ENCODE measurements at regions not wholly inside any gene's neighbourhood (a gene's known extent, or its start where the extent isn't known, plus 50 kb on each side); places are given as distances from the start of the nearest gene placed in this dataset.

DNA sequence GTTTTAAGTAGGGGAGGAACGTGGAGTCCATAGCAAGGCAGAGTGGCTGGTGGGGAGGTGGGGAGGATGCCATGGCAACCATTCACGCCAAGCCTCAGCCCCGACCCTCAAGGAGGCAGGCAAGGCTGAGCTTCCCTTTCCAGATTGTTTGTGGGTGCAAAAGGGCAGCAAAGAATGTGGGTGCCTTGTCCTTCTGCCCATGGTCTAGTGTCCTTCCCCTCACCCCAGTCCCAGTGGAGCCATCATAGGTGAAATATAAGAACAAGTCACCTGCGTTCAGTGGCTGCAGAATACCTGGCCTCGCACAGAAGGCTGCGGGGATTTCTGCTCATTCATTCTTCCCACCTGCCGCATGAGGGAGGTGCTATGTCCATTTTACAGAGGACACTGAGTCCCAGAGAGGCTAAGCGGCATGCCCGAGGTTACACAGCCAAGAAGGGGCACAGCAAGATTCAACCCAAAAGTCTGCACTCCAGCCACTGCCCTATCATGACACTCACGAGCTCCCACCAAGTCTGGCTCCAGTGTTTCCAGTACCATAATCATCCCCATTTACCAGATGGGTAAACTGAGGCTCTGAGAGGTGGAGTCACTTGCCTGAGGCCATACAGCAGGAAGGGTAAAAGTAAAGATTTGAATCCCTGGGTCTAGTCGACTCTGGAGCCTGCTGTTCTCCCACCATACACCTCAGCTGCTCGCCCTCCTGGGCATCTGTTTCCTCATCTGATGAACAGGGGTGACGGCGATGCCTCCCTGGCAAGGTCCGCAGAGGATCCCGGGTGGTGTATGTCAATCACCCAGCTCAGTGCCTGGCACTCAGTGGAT, 100.8 kb downstream of the CEBPB start:
- no peak overlapping the region for H3K9ac ChIP-seq (replicated peaks; ENCODE audit: extremely low read depth, insufficient read depth, low read length)
- H2AFZ ChIP-seq (ENCODE audit: low read depth, low read length) = no peak overlapping the region
- no TSS peak for BruUV-seq (replicated peaks)
- H4K20me1 ChIP-seq (replicated peaks; ENCODE audit: control insufficient read depth, extremely low read depth, insufficient read depth, low read length) = no peaks in the 10 kb centered on the region
- FAIRE-seq (no peak), DNase-seq (ENCODE audit: low read depth, low spot score) (no peak)
- ChIA-PET CTCF (interaction anchor here (1.5 kb wide), 1 partner anchor 10 kb away, joined by 3 read pairs; no protein-coding TSS in a partner anchor), POLR2A (no interaction called here)
- no peak overlapping the region for H3K4me2 ChIP-seq (ENCODE audit: insufficient read depth, low read length)
- intact Hi-C loops (cut with micrococcal nuclease) = no loop called here
- no peaks in the 10 kb centered on the region for H3K9me3 ChIP-seq (replicated peaks; ENCODE audit: control insufficient read depth, insufficient read depth, low read length)
- peaks cover 19% of the 10 kb centered on the region for H3K4me1 ChIP-seq (ENCODE audit: control insufficient read depth, extremely low read depth, insufficient read depth, low read length)
- H3K79me2 ChIP-seq (ENCODE audit: control insufficient read depth, insufficient read depth, low read length) = no peaks in the 10 kb centered on the region
- H3K4me3 ChIP-seq (replicated peaks in 1 of 3; ENCODE audit: insufficient read depth in 1 of 3, low read depth in 1 of 3, low read length in 3 of 3) = no peak overlapping the region
- dilution Hi-C loops (cut with MboI; ENCODE audit: extremely low pct_ligation_motif_present, low sequenced_read_pairs) = no loop called here
- peak overlapping the region; percentile 67 for H3K27ac ChIP-seq (ENCODE audit: insufficient read depth, low read depth, low read length)
- TF ChIP-seq MYC (IDR thresholded peaks at IDR 0.05; ENCODE audit: low read depth, low read length) (no peak), MAX (IDR thresholded peaks at IDR 0.05; ENCODE audit: insufficient read depth, insufficient read length) (no peak), JUN (IDR thresholded peaks at IDR 0.05; ENCODE audit: borderline replicate concordance, insufficient read depth, insufficient read length, low read depth) (no peak), POLR2AphosphoS5 (IDR thresholded peaks at IDR 0.05; ENCODE audit: insufficient read depth, low read depth, low read length) (no peak), GATA2 (IDR thresholded peaks at IDR 0.05; ENCODE audit: insufficient read depth, insufficient read length, low read depth, low read length) (no peak), EZH2 (IDR thresholded peaks at IDR 0.05; ENCODE audit: borderline replicate concordance, low read depth, low read length, severe bottlenecking) (no peak), POLR2A (IDR thresholded peaks at IDR 0.05; ENCODE audit: low read depth, low read length) (no peak), FOS (IDR thresholded peaks at IDR 0.05; ENCODE audit: borderline replicate concordance, insufficient read depth, low read length) (no peak)
- TF ChIP-seq, protein P1, sequence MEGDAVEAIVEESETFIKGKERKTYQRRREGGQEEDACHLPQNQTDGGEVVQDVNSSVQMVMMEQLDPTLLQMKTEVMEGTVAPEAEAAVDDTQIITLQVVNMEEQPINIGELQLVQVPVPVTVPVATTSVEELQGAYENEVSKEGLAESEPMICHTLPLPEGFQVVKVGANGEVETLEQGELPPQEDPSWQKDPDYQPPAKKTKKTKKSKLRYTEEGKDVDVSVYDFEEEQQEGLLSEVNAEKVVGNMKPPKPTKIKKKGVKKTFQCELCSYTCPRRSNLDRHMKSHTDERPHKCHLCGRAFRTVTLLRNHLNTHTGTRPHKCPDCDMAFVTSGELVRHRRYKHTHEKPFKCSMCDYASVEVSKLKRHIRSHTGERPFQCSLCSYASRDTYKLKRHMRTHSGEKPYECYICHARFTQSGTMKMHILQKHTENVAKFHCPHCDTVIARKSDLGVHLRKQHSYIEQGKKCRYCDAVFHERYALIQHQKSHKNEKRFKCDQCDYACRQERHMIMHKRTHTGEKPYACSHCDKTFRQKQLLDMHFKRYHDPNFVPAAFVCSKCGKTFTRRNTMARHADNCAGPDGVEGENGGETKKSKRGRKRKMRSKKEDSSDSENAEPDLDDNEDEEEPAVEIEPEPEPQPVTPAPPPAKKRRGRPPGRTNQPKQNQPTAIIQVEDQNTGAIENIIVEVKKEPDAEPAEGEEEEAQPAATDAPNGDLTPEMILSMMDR (IDR thresholded peaks at IDR 0.05; ENCODE audit: extremely low read depth in 1 of 2, insufficient read depth in 1 of 2, low read depth in 1 of 2, low read length in 2 of 2) = no peak
- H3K27me3 ChIP-seq (ENCODE audit: control insufficient read depth in 2 of 2, insufficient read depth in 2 of 2, low read length in 2 of 2) = no peaks in the 10 kb centered on the region
- H3K9me1 ChIP-seq (replicated peaks; ENCODE audit: control insufficient read depth, extremely low read depth, insufficient read depth, low read length) = no peaks in the 10 kb centered on the region
- no peaks in the 10 kb centered on the region for H3K36me3 ChIP-seq (ENCODE audit: control insufficient read depth in 2 of 2, extremely low read depth in 1 of 2, insufficient read depth in 2 of 2, low read length in 2 of 2)

Data from endothelial cell of umbilical vein (primary cell).